Renal cortex interstitium (tissue), 11 donors: ENCODE measurements at regions not wholly inside any gene's neighbourhood (a gene's known extent, or its start where the extent isn't known, plus 50 kb on each side); places are given as distances from the start of the nearest gene placed in this dataset.
"Not testable (repeated sequence)": the region's sequence is repeated elsewhere in the genome, so short reads cannot be mapped to it uniquely, and the experiment has no call there.

ENCODE experiments used
- DNase-seq, 11 donors: peaks; one replicate each; pipeline ENCODE4 v3.0.0-alpha.2; 2013; ENCODE audit warnings: low read depth in 9 of 11, low spot score in 4 of 11; ENCODE audit errors: extremely low read depth in 1 of 11

DNA sequence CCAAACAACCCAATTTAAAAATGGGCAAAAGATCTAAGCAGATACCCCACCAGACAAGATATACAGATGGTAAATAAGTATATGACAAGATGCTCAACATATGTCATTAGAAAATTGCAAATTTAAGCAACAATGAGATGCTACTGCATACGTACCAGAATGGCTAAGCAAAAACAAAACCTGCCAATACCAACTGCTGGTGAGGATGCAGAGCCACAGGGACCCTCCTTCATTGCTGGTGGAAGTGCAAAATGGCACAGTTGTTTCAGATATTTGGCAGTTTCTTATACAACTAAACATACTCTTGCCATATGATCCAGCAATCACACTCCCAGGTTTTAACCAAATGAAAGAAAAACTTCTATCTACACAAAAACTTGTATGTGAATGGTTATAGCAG lies 178.9 kb downstream of the BARX1 start:
- DNase-seq, result no peak

DNA sequence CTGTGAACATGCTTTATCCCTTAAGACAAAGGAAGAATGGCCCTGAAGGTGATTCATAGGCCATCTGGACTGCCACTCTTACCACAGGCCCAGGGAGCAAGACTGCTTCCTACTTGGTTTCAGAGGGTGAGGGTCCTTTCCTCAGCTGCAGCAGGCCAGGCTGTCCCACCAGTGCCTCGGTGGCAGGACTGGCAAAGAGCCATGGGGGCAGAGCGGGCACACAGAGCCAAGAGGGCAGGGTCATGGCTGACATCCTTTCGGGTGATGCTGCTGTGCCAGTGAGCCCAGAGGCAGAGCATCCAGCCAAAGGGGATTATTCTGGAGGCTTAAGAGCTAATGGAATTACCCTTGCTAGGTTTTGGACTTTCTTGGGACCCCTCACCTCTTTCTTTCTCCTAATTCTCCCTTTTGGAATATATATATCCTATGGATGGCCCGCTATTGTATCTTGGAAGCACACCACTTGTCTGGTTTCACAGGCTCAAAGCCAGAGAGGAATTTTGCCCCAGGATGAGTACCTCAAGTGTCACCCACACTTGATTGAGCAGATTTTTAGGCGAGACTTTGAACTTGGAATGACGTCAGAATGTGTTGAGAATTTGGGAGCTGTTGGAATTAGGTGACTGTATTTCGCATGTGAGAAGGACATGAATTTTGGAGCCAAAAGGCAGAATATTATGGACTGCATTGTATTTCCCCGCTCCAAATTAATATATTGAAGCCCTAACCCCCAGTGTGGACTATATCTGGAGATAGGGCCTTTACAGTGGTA lies 180.6 kb downstream of the BARX1 start:
- DNase-seq, result no peak

DNA sequence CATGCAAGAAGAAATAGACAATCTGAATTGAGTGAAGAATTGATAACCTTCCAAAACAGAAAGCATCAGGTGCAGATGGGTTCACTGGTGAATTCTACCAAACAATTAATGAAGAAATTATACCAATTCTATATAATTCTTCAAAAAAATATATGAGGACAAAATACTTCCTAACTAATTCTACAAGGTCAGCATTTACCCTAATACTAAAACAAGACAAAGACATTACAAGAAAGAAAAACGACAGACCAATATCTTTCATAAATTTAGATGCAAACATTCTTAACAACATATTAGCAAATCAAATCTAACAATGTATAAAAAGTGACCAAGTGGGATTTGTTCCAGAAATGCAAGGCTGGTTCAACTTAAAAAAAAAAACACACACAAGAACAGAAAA lies 183.9 kb downstream of the BARX1 start:
- DNase-seq, result no peak

DNA sequence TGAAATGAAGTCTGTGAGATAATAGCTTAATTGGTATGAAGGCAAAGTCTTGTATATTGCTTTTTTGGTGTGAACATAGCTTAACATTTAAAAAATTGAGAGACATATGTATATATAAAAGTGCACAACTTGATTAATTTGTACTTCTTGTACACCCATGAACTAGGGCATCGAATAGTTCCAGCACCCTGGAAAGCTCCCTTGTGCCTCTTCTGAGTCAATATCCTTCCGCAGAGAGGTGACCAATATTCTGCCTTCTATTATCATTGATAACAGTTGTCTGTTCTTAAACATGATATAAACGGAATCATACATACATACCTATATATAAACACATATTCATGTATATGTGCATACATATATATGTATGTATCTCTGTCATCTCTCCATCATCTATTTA lies 185.4 kb downstream of the PHF2 start:
- no peak for DNase-seq

DNA sequence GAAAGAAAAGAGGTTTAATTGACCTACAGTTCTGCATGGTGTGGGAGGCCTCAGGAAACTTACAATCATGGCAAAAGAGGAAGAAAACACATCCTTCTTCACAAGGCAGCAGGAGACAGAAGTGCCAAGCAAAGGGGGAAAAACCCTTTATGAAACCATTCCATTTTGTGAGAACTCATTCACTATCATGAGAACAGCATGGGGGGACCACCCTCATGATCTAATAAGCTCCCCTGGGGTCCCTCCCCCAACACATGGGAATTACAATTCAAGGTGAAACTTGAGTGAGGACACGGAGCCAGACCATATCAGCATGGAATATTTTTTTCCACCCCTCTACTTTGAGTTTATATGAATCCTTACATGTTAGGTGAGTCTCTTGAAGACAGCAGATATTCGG lies 173.7 kb downstream of the PHF2 start:
- no peak for DNase-seq

DNA sequence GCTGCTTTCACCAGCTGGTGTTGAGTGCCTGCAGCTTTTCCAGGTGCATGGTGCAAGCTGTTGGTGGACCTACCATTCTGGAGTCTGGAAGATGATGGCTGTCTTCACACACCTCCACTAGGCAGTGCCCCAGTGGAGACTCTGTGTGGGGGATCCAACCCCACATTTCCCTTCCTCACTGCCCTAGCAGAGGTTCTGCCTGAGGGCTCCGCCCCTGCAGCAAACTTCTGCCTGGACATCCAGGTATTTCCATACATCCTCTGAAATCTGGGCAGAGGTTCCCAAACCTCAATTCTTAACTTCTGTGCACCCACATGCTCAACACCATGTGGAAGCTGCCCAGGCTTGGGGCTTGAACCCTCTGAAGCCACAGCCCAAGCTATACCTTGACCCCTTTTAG lies 172.4 kb downstream of the PHF2 start:
- DNase-seq, result not testable (repeated sequence)

DNA sequence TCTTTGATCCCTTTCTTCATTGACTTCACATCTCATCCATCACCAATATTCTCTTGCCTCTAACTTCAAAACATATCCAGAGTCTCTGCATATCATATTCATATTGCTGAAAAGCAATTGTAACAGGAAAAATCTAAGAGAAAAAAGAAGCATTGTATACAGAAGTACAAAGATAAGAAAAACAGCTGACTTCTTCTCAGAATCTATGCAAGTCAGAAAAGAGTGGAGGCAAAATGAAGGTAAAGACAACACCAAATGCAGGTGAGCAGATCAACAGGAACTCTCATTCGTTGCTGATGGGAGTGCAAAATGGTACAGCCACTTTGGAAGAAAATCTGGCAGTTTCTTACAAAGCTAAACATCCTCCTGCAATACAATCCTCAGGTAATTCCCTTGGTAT lies 155.6 kb downstream of the PHF2 start:
- DNase-seq, result no peak

DNA sequence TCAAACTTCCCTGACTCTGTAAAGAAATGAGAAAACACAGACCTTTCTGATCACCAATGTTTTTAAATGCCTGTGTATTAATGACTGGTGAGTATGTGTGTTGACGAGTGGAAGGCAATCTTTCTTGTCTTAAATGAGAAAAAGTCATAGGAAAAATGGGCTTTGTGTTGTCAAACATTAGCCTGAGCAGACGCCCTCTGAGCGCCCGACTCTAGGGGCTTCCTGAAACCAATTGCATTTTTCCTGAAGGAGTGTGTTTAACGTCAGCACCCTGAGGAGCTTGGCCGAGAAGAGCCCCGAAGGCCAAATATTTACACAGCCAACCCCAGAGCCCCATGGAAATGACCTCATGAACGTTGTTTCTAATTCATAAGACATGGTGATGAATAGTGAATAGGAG lies 154.3 kb downstream of the PHF2 start:
- DNase-seq, result no peak

DNA sequence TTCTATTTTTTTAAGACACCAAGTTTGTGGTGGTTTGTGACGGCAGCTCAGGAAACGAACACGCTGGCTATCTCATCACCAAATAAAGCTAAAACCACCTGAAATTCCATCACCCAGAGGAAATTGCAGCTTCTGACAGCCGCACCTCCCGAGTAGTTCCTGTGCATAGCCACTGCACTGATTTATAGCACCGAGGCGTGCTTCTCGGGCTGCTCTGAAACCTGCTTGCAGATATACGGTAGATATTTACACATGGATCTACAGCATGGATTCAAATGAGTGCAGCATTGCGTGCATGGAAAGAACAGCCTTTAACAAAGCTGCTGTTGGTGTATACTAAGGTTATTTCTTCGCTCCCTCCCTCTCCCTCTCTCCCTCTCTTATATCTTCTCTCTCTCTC lies 153.8 kb downstream of the PHF2 start:
- DNase-seq, result no peak
